ENCODE measurements at regions not wholly inside any gene's neighbourhood (a gene's known extent, or its start where the extent isn't known, plus 50 kb on each side); places are given as distances from the start of the nearest gene placed in this dataset.

DNA sequence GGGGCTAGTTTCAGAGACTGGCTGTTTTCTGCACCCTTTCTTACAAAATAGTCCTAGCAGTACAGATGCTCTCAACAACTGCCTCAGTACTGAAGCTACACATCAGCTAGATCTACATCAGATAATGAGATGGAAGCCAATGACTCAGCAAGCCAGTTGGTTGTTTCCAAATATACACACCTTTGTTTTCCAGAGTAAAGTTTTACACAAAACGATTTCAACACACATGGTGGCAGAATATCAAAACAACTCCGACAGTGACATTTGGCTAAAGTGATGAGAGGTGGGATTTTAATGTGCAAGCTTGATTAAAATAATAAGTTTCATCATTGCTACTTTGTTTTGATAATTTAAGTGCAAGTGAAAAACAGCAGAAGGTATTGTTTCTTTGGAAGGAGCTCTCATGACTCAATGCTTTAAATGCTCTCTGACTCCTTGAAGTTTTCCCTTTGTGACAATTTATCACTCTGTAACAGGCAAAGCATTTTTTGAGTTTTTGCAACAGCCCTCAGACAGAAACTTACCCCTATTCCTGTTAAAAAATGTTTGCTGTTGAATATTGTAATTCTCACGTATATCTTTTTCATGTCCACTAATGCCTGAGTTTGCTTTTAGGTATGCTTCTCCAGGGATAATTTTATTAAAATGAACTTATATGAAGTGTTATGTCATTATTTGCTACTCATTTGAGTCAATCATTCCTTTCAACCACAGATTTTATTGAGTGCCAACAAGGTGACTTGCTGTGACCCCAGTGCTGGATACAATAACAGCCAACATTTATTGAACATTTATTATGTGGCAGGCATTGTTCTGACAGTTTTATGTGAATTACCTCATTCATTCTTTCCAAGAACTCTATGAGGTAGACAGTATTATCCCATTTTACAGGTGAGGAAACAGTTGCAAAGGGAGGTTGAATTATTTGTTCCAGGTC, 882.0 kb downstream of the TFAP2A start:
- DNase-seq (ENCODE audit: low spot score) = no peak

DNA sequence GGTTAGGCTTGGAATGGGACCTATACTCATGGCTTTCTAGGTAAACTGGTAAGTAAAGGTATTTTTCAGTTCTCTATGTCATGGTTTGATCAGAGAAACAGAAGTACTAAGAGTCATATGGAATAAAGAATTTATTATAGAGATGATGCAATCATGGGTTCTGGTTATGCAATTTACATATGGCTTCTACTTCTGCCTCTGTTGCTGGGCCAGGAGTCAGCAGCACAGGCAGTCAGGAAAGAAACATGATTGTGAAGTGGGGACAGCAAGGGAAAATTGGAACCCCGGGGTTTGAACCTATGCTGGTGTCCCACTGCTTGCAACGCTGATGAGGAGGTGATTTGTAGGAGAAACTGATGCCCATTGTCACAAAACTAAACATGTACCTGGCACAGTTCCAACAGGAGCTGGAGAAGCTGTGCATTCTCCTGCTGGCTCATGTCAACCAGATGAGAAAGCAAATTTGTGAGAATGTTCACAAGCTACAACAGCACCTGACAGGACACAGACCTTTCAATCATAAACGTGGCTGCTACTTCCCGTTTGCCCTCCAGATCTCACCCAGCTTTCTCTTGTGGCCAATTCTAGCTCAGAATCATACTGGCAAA, 887.1 kb downstream of the TFAP2A start:
- no peak for DNase-seq (ENCODE audit: low spot score)

DNA sequence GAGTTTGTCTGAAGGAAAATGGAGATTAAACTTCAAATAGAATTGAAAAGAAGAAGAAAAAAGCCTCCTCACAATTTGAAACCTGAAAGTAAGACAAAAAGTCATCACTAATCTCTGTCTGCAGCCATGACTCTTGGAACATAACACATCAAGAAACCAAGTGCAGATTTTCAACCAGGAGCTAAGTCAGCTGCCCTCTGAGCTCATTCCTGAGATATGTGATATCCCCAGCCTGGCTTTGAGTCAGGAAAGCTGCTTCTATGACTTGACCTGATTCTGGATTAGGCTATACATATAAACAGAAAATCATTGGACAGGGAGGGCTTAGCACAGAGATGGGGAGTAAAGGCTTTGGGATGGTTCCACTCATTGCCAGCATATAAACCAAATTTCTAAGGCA, 891.4 kb downstream of the TFAP2A start:
- DNase-seq (ENCODE audit: low spot score) = no peak

DNA sequence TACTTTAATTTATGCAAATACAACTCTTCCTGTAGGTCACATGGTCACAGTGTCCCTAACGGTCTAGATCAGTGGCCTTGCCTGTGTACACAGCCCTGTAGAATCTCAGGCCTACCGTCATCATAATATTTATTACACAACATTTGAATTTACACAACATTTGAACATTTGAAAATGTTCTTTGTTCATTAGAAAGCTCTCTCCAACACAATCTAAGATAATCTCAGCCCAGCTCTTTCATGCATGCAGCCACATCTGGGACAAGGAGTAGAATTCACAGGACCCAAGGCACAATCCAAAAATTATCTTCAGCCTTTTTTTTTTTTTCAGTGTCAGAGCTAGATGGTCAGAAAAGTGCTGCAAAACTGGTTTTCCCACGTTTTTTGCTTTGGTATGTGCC, 892.8 kb downstream of the TFAP2A start:
- DNase-seq (ENCODE audit: low spot score) = no peak

DNA sequence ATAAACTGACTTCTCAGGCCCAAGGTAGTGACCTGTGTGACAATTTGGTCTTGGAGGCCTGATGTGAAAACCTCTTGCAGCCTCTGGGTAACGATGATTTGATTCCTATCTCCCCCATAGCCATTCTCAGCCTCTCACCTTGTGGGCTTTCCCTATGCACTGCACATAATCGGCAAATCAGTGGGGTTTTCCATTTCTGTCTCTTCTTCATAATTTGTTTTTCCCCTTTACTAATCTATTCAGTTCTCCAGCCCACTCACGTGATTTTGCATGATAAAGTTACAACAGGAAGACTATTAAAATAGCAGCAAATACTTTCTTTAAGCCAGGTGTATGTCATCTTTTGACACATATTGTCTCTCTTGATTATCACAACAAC, 893.7 kb downstream of the TFAP2A start:
- DNase-seq (ENCODE audit: low spot score) = no peak

DNA sequence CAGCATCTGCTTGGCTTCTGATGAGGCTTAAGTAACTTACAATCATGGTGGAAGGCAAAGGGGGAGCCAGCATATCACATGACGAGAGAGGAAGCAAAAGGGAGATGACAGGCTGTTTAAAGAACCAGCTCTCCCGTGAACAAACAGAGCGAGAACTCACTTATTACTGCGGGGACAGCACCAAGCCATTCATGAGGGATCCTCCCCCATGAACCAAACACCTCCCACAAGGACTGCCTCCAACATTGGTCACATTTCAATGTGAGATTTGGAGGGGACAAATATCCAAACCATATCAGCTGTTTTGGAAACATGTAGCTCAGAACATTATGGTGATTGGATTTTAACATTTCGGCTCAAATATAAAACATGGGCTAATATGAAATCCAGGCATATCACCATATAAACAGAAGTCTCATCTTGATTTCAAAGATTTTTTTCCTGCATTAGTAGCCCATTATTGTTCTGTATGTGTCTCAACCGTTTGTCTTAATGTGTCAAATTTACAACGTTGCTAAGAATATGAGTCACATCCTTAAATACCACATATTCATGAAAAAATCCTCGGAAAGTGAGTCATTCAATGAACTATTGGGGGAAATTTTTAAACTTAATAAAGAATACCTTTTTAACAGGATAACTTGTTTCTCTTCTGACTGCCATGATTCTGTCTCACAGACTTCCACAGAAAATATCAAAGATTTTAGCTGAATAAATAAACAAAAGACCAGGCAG, 894.3 kb downstream of the TFAP2A start:
- no peak for DNase-seq (ENCODE audit: low spot score)

DNA sequence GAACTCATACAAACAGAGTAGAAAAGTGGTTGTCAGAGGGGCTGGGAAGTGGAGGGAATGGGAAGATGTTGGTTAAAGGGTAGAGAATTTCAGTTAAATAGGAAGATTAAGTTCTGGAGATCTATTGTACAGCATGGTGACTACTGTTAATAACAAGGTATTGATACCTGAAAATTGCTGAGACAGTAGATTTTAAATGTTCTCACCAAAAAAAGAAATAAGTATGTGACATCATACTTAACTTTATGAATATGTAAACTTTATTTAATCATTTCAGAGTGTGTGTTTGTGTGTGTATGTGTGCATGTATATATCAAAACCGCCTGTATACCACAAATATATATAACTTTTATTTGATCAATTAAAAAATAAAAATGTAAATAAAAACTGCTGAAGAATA, 896.4 kb downstream of the TFAP2A start:
- no peak for DNase-seq (ENCODE audit: low spot score)

DNA sequence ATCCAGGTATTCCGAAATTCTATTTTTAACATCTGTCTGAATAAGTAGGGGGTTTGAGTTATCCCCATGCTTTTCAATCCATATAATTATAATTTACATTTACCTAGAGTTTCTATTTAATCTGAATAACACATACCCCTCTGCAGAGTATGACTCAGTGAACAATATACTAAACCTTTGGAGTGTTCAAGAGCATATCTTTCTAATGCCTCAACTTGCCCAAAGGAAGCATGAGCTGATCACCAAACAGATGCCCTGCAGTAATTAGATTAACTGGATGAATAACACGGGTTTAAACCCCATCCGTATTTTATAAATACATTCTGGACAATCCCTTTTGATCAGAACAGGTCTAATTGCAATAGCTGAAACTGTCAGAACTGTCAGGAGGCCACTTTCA, 897.1 kb downstream of the TFAP2A start:
- no peak for DNase-seq (ENCODE audit: low spot score)

DNA sequence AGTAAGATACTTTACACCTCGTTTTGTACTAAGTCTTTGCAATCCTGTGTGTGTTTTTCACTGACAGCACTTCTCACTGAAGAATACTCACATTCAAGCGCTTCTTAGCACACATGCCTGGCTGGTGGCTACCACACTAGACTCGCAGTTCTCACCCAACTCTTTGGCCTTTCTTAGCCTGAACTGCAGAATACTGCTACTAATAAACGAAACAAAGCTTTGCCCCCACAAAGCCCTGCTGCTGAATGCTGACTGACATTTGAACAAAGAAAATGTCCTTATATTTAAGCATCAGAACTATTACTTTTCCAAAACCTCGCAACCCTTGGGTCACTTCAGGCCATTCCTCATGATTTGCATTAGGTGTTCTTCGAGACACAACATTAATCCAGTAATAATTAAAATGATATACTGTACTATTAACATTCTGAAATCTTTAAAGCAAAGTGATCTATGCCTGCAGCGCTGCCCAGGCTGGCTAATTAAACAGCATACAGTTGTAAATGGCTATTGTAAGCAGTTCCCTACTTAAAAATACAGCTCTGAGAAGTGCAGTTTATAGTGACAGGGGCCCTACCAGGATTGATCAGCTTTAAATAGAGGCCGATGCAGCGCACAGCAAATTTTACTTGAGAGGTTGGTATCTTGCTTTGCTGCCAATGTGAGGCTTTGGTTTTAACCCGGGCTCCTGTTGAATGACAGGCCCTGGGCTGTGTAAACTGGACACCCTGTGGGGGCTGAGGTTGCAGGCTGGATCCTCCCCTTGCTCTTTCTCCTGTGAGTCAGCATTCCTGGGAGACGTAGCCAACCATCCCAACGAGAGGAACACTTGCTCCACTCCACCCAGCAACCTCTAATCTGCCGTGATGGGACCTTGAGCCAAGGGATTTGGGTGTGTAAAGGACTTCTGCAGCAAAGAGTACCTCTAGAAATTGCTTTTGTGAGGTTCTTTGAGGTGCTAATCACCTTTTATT, 899.0 kb downstream of the TFAP2A start:
- DNase-seq (ENCODE audit: low spot score) = no peak

DNA sequence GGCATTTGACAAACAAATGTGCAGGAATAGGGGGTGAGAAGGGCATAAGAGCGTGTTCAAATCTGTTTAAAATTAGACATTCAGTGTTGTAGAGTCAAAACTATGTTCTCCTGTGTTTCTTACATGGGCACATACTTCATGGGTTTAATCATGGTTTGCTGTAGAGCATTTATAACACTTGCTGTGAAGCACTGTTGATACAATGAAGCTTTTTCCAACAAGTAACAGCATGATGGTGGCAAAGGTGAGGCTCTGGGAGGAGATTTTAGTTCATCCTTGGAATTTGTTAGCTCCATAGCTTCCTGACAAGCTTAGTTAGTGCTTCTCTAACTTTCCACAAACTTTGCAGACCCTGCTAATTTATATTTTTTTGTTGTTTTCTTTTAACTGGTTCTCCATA, 900.7 kb downstream of the TFAP2A start:
- DNase-seq (ENCODE audit: low spot score) = no peak

DNA sequence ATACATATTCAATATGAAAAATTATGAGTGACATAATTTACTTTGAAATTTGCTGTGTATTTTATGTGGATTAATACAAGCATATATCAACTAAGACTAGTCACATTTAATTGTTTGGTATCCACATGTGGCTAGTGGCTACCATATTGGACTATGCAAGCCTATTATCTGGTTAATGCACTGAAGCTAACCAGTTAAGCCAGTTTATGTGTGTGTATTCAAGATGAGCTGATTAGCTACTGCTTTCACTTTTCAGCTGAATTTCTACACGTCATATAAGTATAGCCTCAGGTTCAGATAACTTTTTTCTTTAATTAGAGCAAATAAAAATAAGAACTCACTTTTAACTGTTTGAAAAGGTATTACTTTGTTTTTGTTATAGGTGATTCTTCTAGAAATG, 903.7 kb downstream of the TFAP2A start:
- DNase-seq (ENCODE audit: low spot score) = no peak

DNA sequence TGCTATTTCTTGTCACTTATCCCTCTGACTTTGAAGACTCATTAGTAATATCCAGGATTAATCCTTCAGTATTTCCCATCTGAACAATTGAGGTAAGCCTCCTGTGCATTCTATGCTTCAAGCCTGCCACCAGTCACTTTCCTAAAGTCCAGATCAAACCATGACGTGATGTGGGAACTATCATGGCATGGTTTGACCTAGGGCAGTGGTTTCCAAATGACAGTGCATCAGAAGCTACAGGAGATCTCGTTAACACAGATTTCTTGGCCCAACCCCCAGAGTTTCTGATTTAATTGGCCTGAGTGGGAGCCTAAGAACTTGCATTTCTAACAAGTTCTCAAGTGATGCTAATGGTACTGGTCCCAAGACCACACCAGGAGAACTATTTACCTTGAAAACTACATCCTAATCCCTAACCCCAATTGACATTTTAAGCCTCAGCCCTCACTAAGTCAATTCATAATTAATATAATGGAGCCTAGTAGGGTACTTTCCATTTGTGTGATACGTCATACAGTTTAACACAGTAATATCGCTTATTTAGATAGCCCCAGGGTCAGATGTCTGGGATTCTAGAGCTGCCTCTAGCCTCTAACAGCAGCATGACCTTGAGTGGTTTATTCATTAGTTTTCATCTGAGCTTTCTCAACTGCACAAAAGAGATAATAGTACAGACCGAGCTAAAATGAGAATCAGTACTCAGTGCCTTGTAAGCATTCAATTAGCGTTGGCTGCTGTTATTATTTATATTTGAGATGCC, 907.6 kb downstream of the TFAP2A start:
- no peak for DNase-seq (ENCODE audit: low spot score)

DNA sequence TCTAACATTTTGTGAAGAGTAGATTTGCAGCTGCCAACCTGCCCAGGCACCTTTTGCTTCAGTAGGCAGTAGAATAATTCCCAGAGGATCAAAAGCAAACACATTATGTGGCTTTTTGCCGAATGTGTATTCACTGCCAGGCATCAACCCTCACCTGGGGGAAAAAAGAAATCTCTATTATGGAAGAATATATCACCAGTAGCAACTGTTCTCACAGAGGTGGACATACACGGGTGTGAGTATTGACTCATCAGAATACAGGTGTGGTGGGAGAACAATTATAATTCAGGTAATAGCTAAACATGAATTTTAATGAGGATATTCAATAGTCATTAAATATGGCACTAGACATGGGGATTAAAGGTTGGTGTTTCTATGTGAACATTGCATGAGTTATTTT, 910.7 kb downstream of the TFAP2A start:
- no peak for DNase-seq (ENCODE audit: low spot score)

DNA sequence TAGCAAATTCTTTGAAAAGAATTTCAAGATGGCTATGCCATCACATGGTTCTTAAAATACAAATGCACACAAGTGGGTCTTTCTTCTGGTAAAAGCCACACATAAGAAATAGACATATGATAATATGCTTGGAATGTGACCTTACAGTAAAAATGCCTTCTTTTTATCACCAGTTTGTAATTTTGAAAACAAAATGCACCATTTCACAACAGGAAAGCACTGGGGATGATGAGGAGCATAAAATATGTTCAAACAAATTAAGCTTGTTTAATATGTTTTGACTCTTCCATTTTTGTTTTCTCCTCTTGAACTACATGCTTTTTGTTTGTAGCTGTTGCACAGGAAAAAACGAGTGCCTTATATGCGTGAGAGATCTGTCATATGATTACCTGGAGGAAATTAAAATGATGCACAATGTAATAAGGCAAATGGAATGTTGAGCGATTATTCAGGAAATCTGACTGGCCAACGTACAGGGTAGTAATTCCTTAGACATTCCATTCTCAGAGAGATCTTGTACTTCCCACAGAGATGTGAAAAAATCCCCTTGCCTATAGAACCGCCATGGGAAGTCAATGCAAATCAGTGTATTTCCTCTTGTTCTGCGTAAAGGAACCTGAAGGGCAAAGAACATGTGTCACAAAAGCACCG, 911.6 kb downstream of the TFAP2A start:
- no peak for DNase-seq (ENCODE audit: low spot score)

DNA sequence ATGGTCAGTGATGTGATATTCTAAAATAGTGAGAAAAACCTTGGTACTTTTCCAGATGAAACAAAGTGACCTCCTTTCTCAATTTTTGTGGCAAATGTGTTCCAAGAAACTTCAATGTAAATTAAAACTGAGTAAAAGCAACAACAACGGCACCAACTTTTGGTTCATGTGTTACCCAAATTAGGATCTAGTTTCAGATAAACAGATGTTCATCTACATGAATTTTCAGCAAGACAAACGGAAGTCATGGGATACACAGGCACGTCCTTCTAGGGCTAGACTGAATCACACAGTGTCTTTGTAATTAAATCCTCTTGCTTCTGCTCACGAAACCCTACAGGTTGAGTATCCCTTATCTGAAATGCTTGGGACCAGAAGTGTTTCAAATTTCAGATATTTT, 915.2 kb downstream of the TFAP2A start:
- DNase-seq (ENCODE audit: low spot score) = no peak

DNA sequence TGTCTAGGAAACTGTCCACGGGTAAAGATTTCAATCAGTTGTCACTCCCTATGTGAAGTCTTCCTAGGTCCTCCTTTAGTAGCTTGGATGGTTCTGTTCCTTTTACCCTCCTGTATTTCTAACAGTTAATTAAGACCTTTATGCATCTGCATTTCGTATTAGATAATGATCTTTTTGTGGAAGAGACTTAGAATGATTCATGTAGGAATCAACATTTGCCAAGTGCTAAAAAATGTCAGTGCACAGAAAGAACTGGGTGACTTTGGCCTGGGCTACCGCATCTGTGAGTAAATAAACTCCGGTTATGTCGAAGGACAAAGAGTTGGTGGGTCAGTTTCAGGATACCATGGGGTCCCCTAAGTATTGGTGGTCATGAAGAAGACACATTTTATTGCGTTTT, 918.0 kb downstream of the TFAP2A start:
- DNase-seq (ENCODE audit: low spot score) = no peak

DNA sequence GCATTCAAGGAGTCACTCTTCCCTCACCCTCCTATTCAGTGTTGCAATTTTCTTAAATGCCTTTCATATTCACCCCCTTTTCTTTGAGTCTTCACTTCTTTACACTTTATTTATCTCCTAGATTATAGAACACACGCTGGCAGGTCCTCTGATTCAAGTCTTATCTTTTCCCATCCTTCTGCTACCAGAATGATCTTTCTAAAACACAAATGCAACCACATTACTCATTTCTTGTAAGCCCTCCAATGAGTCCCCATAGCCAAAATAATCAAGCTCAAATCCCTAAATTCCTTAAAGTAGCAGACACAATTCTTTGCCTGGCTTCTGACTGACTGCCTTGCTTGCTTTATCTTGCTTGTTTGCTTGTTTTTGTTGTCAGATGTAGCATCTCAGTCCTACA, 920.0 kb downstream of the TFAP2A start:
- DNase-seq (ENCODE audit: low spot score) = no peak

DNA sequence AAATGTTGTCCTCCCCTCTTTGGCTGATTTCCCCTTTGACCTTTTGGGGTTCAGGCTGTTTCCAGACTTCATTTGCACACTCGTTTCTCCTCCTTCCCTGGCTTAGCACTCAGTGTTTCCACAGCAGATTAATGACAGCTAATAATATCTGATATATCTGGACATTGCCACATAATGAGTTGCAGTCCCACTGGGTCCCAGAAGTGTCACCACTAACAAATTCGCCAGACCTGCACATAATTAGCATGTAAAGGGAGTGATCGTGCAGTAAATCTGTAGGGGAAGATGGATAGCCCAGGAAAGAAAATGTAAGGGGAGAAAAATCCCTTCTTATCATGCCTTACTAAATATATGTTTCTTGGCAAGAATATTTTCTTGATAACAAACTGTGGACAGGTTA, 922.1 kb downstream of the TFAP2A start:
- DNase-seq (ENCODE audit: low spot score) = no peak

DNA sequence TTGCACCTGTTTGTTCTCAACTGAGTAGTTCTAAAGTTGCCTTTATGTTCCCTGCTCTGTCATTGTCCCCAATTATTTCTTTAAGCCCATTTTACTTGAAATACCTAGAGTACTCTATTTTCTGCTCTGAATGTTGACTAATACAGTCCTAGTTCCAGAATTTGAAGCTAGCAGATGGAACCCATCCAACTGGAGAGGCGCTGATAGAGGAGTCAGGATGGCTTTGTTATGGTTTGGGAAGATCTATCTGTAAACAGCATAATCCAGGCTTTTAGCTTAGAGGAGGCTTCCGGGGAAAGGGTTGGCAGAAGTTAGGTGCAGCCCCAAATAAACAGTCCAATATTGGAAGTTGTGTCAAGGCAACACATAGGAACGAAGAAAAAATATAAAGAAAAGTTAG, 927.7 kb downstream of the TFAP2A start:
- DNase-seq (ENCODE audit: low spot score) = no peak

DNA sequence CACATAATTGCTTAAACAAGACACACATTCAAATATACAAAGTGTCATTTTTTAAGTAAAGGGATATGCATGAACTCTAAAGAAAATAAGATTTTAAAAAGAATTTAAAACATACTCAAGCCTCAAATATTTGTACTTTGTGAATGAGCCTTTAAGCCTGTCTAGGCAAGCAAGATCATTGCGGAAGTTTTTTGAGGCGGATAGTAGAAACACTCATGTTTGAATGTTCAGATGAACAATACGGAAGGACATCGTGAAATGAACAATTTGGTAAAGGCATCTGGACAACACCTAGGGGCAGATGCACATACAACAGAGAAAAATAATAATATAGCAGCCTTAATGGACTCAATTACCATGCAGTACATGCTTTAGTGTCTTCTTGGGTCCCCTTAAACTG, 928.9 kb downstream of the TFAP2A start:
- no peak for DNase-seq (ENCODE audit: low spot score)
